BJ (cell line): ENCODE measurements at regions not wholly inside any gene's neighbourhood (a gene's known extent, or its start where the extent isn't known, plus 50 kb on each side); places are given as distances from the start of the nearest gene placed in this dataset.

Source experiments
- CTCF ChIA-PET: fragments of 350-600 bp; formaldehyde crosslinking; extraction: SDS; loops from one replicate; lab custom pipeline; 2021; ENCODE audit warnings: antibody characterized with exemption, inconsistent platforms; lab: Yijun Ruan, JAX
- POLR2A ChIA-PET: fragments of 300-600 bp; sonication (Branson Sonifier 250); formaldehyde crosslinking; extraction: SDS; loops from one replicate; lab custom pipeline; 2021; ENCODE audit warnings: antibody characterized with exemption; lab: Charles Lee
- DNase-seq: peaks from one replicate; pipeline ENCODE4 v3.0.0-alpha.2; 2011; ENCODE audit warnings: low read depth
- H3K27me3 ChIP-seq: 2 replicates; pipeline ENCODE4 v1.6.0; 2011; ENCODE audit warnings: low read length; ENCODE audit not compliant: control insufficient read depth, insufficient read depth
- H3K36me3 ChIP-seq: 2 replicates; pipeline ENCODE4 v1.5.1; 2011; ENCODE audit warnings: low read length; ENCODE audit not compliant: control insufficient read depth, insufficient read depth
- H3K4me3 ChIP-seq: 2 replicates; pipeline ENCODE4 v1.5.1; 2011; ENCODE audit warnings: low read depth, mild to moderate bottlenecking, control low read depth, low read length
- CTCF ChIP-seq: IDR thresholded peaks from 2 replicates; pipeline ENCODE4 v1.5.1; 2011; ENCODE audit warnings: low read depth, mild to moderate bottlenecking, control low read depth, inconsistent platforms, low read length, moderate library complexity; ENCODE audit not compliant: insufficient read depth

GRCh38 chr6:103062136-103062535 lies 1668.6 kb downstream of the GRIK2 start:
- CTCF ChIA-PET, result no interaction called here
- no peak for TF ChIP-seq CTCF
- DNase-seq, result no peak
- H3K27me3 ChIP-seq, result no peaks in the 10 kb centered on the region
- H3K36me3 ChIP-seq, result no peaks in the 10 kb centered on the region
- POLR2A ChIA-PET, result no interaction called here
- no peak overlapping the region for H3K4me3 ChIP-seq

GRCh38 chr6:103047567-103047966 lies 1654.1 kb downstream of the GRIK2 start:
- CTCF ChIA-PET, result no interaction called here
- H3K4me3 ChIP-seq, result no peak overlapping the region
- no peak for DNase-seq
- no peak for TF ChIP-seq CTCF
- no peaks in the 10 kb centered on the region for H3K36me3 ChIP-seq
- H3K27me3 ChIP-seq, result no peaks in the 10 kb centered on the region
- POLR2A ChIA-PET, result no interaction called here

GRCh38 chr6:103042336-103042735 lies 1648.8 kb downstream of the GRIK2 start:
- TF ChIP-seq CTCF, result no peak
- no peaks in the 10 kb centered on the region for H3K27me3 ChIP-seq
- H3K36me3 ChIP-seq, result no peaks in the 10 kb centered on the region
- ChIA-PET CTCF (no interaction called here), POLR2A (no interaction called here)
- no peak for DNase-seq
- no peak overlapping the region for H3K4me3 ChIP-seq

- H3K4me3 ChIP-seq, result no peak overlapping the region
- no peak for DNase-seq
- TF ChIP-seq CTCF, result no peak
- ChIA-PET POLR2A (no interaction called here), CTCF (no interaction called here)
- no peaks in the 10 kb centered on the region for H3K27me3 ChIP-seq
- H3K36me3 ChIP-seq, result no peaks in the 10 kb centered on the region
These were observed 1643.3 kb downstream of the GRIK2 start for GRCh38 chr6:103036846-103037245.

- Histone ChIP-seq H3K4me3 (no peak overlapping the region), H3K36me3 (no peaks in the 10 kb centered on the region), H3K27me3 (no peaks in the 10 kb centered on the region)
- POLR2A ChIA-PET, result no interaction called here
- TF ChIP-seq CTCF, result no peak
- CTCF ChIA-PET, result no interaction called here
- DNase-seq, result no peak
These were observed 1633.9 kb downstream of the GRIK2 start for GRCh38 chr6:103027271-103027931.
